ENCODE measurements at regions not wholly inside any gene's neighbourhood (a gene's known extent, or its start where the extent isn't known, plus 50 kb on each side); places are given as distances from the start of the nearest gene placed in this dataset.

DNA sequence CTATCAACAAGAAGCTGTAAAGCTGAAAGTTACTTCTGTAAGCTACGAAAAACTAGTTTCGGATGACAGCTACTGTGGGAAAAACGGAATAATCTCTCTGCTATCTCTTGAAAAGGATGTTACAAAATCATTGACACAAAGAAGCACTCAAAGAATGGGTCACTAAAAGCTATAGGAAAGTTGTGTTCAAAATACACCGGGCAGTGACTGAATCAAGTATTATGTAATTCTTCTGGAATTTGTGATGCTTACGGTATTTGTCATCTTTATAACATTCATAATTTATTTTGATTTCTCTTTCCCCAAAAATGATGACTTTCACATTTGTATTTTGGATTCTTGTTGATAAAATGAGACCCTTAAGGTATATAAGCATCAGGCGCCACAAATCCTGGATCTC is 112.1 kb upstream of the KLF6 start:
- TF ChIP-seq, protein P1, sequence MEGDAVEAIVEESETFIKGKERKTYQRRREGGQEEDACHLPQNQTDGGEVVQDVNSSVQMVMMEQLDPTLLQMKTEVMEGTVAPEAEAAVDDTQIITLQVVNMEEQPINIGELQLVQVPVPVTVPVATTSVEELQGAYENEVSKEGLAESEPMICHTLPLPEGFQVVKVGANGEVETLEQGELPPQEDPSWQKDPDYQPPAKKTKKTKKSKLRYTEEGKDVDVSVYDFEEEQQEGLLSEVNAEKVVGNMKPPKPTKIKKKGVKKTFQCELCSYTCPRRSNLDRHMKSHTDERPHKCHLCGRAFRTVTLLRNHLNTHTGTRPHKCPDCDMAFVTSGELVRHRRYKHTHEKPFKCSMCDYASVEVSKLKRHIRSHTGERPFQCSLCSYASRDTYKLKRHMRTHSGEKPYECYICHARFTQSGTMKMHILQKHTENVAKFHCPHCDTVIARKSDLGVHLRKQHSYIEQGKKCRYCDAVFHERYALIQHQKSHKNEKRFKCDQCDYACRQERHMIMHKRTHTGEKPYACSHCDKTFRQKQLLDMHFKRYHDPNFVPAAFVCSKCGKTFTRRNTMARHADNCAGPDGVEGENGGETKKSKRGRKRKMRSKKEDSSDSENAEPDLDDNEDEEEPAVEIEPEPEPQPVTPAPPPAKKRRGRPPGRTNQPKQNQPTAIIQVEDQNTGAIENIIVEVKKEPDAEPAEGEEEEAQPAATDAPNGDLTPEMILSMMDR (optimal IDR thresholded peaks at IDR 0.05 in 1 of 3, IDR thresholded peaks at IDR 0.05 in 1 of 3, conservative IDR thresholded peaks at IDR 0.05 in 1 of 3; ENCODE audit: extremely low read depth in 1 of 3, insufficient read depth in 2 of 3, low read length in 3 of 3): no peak
- no peak for TF ChIP-seq EZH2 (IDR thresholded peaks at IDR 0.05; ENCODE audit: low read length)

Data from keratinocyte (primary cell).